ENCODE measurements at regions not wholly inside any gene's neighbourhood (a gene's known extent, or its start where the extent isn't known, plus 50 kb on each side); places are given as distances from the start of the nearest gene placed in this dataset.
A peak's percentile ranks its signal among the peaks of the same experiment; 100 is the strongest.

DNA sequence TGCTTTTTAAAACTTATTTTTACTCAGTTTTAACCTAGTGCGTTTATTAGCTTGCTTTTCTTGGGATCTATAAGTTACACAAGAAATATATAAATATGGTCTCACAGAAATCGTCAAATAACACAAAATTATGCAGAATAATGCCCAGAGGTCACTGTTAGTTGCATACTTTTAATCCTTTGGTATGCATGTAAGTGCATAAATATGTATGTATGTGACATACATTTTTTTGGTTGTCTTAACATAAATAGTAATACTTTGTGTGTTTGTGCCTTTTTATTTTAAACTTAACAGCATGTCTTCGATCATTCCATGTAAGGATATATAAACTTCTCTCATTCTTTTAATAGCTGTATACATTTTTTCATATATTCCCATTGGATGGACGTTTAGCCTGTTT, 459.6 kb downstream of the PCNX1 start:
- Histone ChIP-seq H3K4me1 (peaks cover 18 to 23% of the 10 kb centered on the region in 2 donors), H3K4me3 (replicated peaks in 1 of 3) (no peak overlapping the region), H3K36me3 (no peaks in the 10 kb centered on the region), H3K27ac (no peak overlapping the region), H3K27me3 (no peaks in the 10 kb centered on the region), H3K9me3 (no peaks in the 10 kb centered on the region)
- no peak for DNase-seq
- WGBS, 2 donors = 96% methylated on average over 4 of the region's 4 CpGs
- intact Hi-C loops (cut with DNase I) = no loop called here
- TF ChIP-seq POLR2A (IDR thresholded peaks at IDR 0.05) = no peak
- TF ChIP-seq, protein P1, sequence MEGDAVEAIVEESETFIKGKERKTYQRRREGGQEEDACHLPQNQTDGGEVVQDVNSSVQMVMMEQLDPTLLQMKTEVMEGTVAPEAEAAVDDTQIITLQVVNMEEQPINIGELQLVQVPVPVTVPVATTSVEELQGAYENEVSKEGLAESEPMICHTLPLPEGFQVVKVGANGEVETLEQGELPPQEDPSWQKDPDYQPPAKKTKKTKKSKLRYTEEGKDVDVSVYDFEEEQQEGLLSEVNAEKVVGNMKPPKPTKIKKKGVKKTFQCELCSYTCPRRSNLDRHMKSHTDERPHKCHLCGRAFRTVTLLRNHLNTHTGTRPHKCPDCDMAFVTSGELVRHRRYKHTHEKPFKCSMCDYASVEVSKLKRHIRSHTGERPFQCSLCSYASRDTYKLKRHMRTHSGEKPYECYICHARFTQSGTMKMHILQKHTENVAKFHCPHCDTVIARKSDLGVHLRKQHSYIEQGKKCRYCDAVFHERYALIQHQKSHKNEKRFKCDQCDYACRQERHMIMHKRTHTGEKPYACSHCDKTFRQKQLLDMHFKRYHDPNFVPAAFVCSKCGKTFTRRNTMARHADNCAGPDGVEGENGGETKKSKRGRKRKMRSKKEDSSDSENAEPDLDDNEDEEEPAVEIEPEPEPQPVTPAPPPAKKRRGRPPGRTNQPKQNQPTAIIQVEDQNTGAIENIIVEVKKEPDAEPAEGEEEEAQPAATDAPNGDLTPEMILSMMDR (IDR thresholded peaks at IDR 0.05) = no peak

DNA sequence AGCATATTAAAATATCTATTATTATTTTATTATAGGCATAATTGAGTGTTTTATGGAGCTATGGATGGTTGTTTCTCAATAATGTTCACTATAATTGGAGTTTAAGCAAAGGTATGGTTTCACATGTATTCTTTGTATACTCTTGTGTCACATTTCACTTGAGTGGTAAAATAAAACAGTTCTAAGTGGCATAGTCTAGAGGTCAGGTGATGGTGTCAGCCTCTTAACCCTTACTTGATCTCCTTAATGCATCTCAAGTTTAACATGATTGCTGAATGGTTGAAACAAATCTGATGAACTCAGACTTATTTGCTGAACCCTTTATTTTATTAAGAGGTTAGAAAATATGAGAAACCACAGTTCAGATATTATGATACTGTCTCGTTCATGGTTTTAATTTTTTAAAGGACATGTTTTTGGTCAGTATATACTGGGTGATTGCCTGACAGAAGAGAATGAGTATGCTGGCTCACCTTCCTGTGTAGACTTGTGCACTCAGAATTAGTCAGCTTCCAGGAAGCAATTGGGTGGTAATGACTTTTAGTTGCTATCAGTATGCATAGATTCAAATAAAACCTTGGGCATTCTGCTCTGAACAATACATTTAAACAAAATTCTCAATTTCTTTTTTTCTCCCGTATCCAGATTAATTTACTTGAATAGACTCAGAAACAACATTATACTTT, 464.6 kb downstream of the PCNX1 start:
- DNase-seq = no peak
- WGBS, 2 donors = 52 to 57% methylated on average over 2 of the region's 2 CpGs
- H3K27ac ChIP-seq = peak overlapping the region; percentile 2 to 65 (median 10)
- H3K27me3 ChIP-seq = no peaks in the 10 kb centered on the region
- intact Hi-C loops (cut with DNase I) = no loop called here
- H3K9me3 ChIP-seq = no peaks in the 10 kb centered on the region
- no peaks in the 10 kb centered on the region for H3K36me3 ChIP-seq
- peaks cover 17 to 18% of the 10 kb centered on the region in 2 donors for H3K4me1 ChIP-seq
- no peak overlapping the region for H3K4me3 ChIP-seq (replicated peaks in 1 of 3)
- TF ChIP-seq, protein P1 (IDR thresholded peaks at IDR 0.05) = no peak
- no peak for TF ChIP-seq POLR2A (IDR thresholded peaks at IDR 0.05)

DNA sequence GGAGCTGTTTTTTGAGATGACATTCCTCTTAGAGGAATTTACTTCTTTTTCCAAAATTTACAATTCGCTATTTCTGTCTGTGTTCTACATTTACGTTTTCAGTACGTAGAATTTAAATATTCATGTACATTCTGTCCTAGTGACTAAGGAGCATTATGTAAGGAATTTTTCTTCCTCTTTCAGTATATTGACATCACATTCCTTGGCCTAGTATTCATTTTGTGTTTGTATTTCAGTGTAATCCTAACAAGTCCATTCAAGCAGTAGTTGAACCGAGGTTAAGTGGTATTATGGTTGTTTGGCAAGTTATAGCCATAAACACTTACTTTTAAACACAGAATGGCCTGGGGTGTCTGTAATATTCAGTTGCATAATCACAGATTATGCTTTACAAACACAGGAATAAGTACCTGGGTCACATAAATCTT, 465.2 kb downstream of the PCNX1 start:
- no peak for DNase-seq
- peak overlapping the region in 2 of 3 donors; percentile 55 to 65 for H3K27ac ChIP-seq
- 54 to 63% methylated on average over 4 of the region's 4 CpGs for WGBS, 2 donors

DNA sequence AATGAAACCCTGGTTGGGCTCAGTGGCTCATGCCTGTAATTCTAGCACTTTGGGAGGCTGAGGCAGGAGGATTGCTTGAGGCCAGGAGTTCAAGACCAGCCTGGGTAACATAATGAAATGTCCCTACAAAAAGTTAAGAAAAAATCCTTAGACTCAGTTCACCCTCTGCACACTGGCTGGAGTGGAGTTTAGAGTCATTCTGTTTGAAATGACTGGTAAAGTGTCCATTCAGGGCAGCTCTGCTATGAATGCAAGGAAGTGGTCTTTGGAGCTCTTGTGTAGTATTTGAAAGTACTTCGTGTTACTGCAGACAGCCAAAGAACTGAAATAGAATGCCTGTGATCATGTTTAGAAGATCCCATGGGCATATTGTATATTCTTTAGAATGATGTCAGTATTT, 466.5 kb downstream of the PCNX1 start:
- Histone ChIP-seq H3K9me3 (no peaks in the 10 kb centered on the region), H3K27ac (peak overlapping the region in 2 of 3 donors; percentile 32 to 55), H3K27me3 (no peaks in the 10 kb centered on the region), H3K36me3 (no peaks in the 10 kb centered on the region), H3K4me1 (peaks cover 21% of the 10 kb centered on the region in 2 donors), H3K4me3 (replicated peaks in 1 of 3) (no peak overlapping the region)
- TF ChIP-seq POLR2A (IDR thresholded peaks at IDR 0.05) = no peak
- TF ChIP-seq, protein P1 (IDR thresholded peaks at IDR 0.05) = no peak
- no peak for DNase-seq
- intact Hi-C loops (cut with DNase I) = no loop called here
- WGBS, 2 donors = 64 to 84% methylated on average over 1 of the region's 1 CpG

More for the DNA sequence above, 465.2 kb downstream of the PCNX1 start:
- H3K36me3 ChIP-seq = no peaks in the 10 kb centered on the region
- intact Hi-C loops (cut with DNase I) = no loop called here
- H3K9me3 ChIP-seq = no peaks in the 10 kb centered on the region
- TF ChIP-seq, protein P1 (IDR thresholded peaks at IDR 0.05) = no peak
- TF ChIP-seq POLR2A (IDR thresholded peaks at IDR 0.05) = no peak
- H3K27me3 ChIP-seq = no peaks in the 10 kb centered on the region
- H3K4me1 ChIP-seq = peaks cover 18 to 21% of the 10 kb centered on the region in 2 donors
- no peak overlapping the region for H3K4me3 ChIP-seq (replicated peaks in 1 of 3)

DNA sequence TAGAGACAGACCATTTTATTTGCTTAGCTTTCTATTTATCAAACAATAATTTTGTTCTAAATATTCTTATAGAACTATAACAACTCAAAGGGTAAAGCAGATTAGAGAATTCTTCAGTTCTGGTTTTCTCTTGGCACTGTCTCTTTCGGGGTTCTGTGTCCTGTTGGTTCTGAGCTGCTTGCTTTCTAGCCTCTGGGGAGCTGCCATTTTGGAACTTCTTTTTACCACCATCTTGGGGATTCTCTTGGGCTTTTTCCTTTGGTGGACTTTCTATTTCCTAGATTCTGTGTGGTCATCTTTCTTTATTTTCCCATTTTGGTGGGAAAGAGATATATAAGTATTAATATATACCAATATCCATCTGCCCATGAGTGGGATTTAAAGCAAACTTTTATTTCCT, 467.7 kb downstream of the PCNX1 start:
- H3K9me3 ChIP-seq = no peaks in the 10 kb centered on the region
- H3K4me3 ChIP-seq (replicated peaks in 1 of 3) = no peak overlapping the region
- no peak for DNase-seq
- TF ChIP-seq, protein P1 (IDR thresholded peaks at IDR 0.05) = no peak
- no peak for TF ChIP-seq POLR2A (IDR thresholded peaks at IDR 0.05)
- no peaks in the 10 kb centered on the region for H3K27me3 ChIP-seq
- WGBS, 2 donors = 96% methylated on average over 1 of the region's 1 CpG
- no peaks in the 10 kb centered on the region for H3K36me3 ChIP-seq
- no peak overlapping the region for H3K27ac ChIP-seq
- intact Hi-C loops (cut with DNase I) = no loop called here
- H3K4me1 ChIP-seq = peaks cover 21 to 22% of the 10 kb centered on the region in 2 donors
